Right atrium auricular region (tissue), 2 donors: ENCODE measurements at regions not wholly inside any gene's neighbourhood (a gene's known extent, or its start where the extent isn't known, plus 50 kb on each side); places are given as distances from the start of the nearest gene placed in this dataset.
A peak's percentile ranks its signal among the peaks of the same experiment; 100 is the strongest.

ENCODE experiments used
- DNase-seq: peaks from one replicate; pipeline ENCODE4 v3.0.0-alpha.2; 2019; ENCODE audit warnings: low spot score
- H3K27ac ChIP-seq, 2 donors: fragments of 200-600 bp; sonication (generic); 1 replicate in 1 of 2; 2 replicates in 1 of 2; pipeline ENCODE4 v1.5.1; 2016 to 2019
- H3K27me3 ChIP-seq, 2 donors: fragments of 200-600 bp; sonication (generic); one replicate each; pipeline versions ENCODE4 v1.5.1 to v1.6.0; 2017 to 2019
- H3K36me3 ChIP-seq: fragments of 200-600 bp; sonication (generic); one replicate; pipeline ENCODE4 v1.5.1; 2016
- H3K4me1 ChIP-seq, 2 donors: fragments of 200-600 bp; sonication (generic); one replicate each; pipeline versions ENCODE4 v1.5.1 to v1.6.0; 2017 to 2019
- H3K4me3 ChIP-seq, 2 donors: fragments of 200-600 bp; sonication (generic); 1 replicate in 1 of 2; 2 replicates in 1 of 2; pipeline ENCODE4 v1.5.1; 2017 to 2019; ENCODE audit warnings: mild to moderate bottlenecking in 1 of 2, moderate library complexity in 1 of 2
- H3K9me3 ChIP-seq, 2 donors: fragments of 200-600 bp; sonication (generic); one replicate each; pipeline ENCODE4 v1.5.1; 2019
- TF ChIP-seq, protein P1 (sequence below), 2 donors: fragments of 200-600 bp; sonication (generic); IDR thresholded peaks; one replicate each; pipeline ENCODE4 v1.5.1; 2019; ENCODE audit warnings: antibody characterized with exemption in 2 of 2

DNA sequence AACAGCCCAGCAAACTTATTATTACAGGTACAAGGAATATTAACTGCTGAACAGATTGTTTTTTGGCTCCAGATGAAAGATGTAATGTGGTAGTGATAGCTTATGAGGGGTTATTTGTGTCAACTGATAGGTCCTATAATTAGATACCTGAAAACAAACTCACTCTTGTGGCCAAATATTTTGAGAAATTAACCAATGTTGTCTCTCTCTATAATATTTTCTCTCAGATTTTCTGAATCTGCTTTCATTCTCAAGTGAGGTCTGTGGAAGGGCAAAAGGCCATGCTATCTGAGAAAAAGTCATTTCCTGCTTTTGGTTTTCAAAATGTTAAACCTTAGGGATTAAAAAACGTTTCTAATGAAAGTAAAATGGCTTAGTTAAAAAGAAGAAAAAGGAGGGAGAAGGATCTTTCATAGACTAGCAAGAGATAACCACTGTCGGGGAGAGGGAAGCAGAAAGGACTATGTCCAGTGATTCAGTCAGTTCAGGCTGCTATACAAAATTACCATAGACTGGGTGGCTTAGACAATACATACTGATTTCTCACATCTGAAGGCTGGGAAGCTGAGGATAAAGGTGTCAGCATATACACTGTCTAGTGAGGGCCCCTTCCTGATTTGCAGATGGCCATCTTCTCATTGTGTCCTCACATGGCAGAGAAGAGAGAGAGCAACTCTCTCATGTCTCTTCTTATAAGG is 277.5 kb upstream of the P2RY1 start:
- H3K4me1 ChIP-seq: peaks cover 4 to 46% of the 10 kb centered on the region in 2 donors
- no peaks in the 10 kb centered on the region for H3K9me3 ChIP-seq
- no peak overlapping the region for H3K4me3 ChIP-seq
- TF ChIP-seq, protein P1, sequence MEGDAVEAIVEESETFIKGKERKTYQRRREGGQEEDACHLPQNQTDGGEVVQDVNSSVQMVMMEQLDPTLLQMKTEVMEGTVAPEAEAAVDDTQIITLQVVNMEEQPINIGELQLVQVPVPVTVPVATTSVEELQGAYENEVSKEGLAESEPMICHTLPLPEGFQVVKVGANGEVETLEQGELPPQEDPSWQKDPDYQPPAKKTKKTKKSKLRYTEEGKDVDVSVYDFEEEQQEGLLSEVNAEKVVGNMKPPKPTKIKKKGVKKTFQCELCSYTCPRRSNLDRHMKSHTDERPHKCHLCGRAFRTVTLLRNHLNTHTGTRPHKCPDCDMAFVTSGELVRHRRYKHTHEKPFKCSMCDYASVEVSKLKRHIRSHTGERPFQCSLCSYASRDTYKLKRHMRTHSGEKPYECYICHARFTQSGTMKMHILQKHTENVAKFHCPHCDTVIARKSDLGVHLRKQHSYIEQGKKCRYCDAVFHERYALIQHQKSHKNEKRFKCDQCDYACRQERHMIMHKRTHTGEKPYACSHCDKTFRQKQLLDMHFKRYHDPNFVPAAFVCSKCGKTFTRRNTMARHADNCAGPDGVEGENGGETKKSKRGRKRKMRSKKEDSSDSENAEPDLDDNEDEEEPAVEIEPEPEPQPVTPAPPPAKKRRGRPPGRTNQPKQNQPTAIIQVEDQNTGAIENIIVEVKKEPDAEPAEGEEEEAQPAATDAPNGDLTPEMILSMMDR (IDR thresholded peaks at IDR 0.05): no peak
- H3K27me3 ChIP-seq: no peaks in the 10 kb centered on the region
- DNase-seq: no peak
- H3K36me3 ChIP-seq: no peaks in the 10 kb centered on the region
- peak overlapping the region; percentile 65 to 93 for H3K27ac ChIP-seq

DNA sequence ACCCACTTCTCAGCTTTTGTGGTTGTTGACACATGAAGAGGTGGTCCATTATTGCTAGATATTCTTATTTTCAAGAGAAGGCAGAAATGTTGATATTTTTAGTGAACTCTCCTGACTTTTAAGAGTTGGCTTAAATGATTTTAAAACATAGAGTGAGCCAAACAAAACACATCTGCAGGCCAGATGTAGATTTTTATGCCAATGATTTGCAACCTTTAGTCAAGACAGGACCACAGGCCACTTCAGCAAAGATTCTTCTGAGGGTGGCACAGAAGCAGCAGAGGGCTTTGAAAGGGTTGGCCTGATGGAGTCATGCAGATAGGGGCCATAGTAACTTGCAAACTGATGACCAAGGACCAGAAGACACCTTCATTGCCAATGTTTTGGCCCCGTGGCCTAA is 276.5 kb upstream of the P2RY1 start:
- Histone ChIP-seq H3K4me1 (peaks cover 4 to 46% of the 10 kb centered on the region in 2 donors), H3K27me3 (no peaks in the 10 kb centered on the region), H3K36me3 (no peaks in the 10 kb centered on the region), H3K9me3 (no peaks in the 10 kb centered on the region), H3K4me3 (no peak overlapping the region), H3K27ac (peak overlapping the region; percentile 65 to 93)
- TF ChIP-seq, protein P1 (IDR thresholded peaks at IDR 0.05): no peak
- no peak for DNase-seq

DNA sequence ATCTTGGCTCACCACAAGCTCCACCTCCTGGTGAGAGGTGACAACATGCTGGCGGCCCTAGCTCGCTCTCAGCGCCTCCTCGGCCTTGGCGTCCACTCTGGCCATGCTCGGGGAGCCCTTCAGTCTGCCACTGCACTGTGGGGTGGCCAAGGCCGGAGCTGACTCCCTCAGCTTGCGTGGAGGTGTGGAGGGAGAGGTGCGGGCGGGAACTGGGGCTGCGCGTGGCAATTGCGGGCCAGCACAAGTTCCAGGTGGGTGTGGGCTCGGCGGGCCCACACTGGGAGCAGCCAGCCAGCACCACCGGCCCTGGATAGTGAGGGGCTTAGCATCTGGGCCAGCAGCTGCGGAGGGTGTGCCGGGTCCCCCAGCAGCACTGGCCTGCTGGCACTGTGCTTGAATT is 275.7 kb upstream of the P2RY1 start:
- no peaks in the 10 kb centered on the region for H3K27me3 ChIP-seq
- H3K27ac ChIP-seq: no peak overlapping the region
- H3K4me1 ChIP-seq: peaks cover 4 to 49% of the 10 kb centered on the region in 2 donors
- no peaks in the 10 kb centered on the region for H3K9me3 ChIP-seq
- no peak overlapping the region for H3K4me3 ChIP-seq
- TF ChIP-seq, protein P1 (IDR thresholded peaks at IDR 0.05): no peak
- H3K36me3 ChIP-seq: no peaks in the 10 kb centered on the region
- no peak for DNase-seq

DNA sequence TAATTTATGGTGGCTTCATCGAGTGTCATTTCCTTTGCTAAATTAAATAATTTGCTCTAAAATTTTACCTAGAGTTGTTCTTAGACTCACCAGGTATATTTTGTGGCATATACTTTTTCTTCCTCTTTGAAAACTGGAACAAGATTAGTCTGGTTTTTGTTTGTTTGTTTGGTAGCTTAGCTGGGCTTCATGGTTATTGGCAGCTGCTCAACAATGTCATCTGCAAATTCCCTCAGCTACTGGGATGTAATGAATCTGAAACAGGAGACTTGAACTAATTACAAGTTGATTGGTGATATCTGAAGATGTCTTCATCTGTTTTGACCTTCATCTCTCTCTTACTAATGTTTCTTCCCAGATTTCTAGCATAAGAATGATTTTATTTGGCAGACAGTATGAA is 270.5 kb upstream of the P2RY1 start:
- H3K9me3 ChIP-seq: no peaks in the 10 kb centered on the region
- peak overlapping the region in 1 of 2 donors; percentile 37 for H3K27ac ChIP-seq

DNA sequence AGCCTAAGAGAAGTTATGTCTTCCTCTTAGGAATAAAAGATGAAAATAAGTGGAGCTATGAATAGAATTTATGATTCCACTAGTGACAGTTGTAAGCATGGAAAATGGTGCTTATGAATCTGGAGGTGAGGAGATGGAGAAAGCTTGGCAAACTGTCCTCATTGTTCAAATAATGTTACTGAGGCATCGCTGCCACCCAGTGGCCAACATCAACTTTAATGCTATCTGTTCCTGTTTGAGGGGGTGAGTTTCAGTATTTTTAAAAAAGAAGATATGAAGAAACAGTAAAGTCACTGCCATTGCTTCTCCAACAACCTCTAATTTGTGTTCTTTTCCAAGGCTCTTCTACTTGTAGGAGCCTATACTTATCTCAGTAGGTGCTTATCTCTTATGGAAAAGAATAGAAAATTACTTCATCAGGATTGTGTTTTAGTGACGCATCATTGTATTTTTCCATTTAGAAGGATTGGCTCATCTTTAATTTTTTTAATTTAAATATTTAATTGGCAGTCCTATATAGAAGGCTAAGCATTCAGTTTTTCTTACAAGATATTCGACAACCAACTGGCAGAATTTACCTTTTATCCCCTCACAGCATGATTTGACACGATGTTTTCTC is 260.4 kb upstream of the P2RY1 start:
- peaks cover 0 to 7% of the 10 kb centered on the region in 2 donors for H3K4me1 ChIP-seq
- H3K27ac ChIP-seq: no peak overlapping the region
- DNase-seq: peak; percentile 69
- H3K9me3 ChIP-seq: no peaks in the 10 kb centered on the region
- no peaks in the 10 kb centered on the region for H3K27me3 ChIP-seq
- TF ChIP-seq, protein P1 (IDR thresholded peaks at IDR 0.05): peak; percentile 36 to 69
- no peaks in the 10 kb centered on the region for H3K36me3 ChIP-seq
- no peak overlapping the region for H3K4me3 ChIP-seq

More for the DNA sequence above, 270.5 kb upstream of the P2RY1 start:
- TF ChIP-seq, protein P1 (IDR thresholded peaks at IDR 0.05): no peak
- Histone ChIP-seq H3K36me3 (no peaks in the 10 kb centered on the region), H3K4me3 (no peak overlapping the region), H3K27me3 (no peaks in the 10 kb centered on the region), H3K4me1 (peaks cover 0 to 7% of the 10 kb centered on the region in 2 donors)
- DNase-seq: no peak
